ENCODE measurements at regions not wholly inside any gene's neighbourhood (a gene's known extent, or its start where the extent isn't known, plus 50 kb on each side); places are given as distances from the start of the nearest gene placed in this dataset.

DNA sequence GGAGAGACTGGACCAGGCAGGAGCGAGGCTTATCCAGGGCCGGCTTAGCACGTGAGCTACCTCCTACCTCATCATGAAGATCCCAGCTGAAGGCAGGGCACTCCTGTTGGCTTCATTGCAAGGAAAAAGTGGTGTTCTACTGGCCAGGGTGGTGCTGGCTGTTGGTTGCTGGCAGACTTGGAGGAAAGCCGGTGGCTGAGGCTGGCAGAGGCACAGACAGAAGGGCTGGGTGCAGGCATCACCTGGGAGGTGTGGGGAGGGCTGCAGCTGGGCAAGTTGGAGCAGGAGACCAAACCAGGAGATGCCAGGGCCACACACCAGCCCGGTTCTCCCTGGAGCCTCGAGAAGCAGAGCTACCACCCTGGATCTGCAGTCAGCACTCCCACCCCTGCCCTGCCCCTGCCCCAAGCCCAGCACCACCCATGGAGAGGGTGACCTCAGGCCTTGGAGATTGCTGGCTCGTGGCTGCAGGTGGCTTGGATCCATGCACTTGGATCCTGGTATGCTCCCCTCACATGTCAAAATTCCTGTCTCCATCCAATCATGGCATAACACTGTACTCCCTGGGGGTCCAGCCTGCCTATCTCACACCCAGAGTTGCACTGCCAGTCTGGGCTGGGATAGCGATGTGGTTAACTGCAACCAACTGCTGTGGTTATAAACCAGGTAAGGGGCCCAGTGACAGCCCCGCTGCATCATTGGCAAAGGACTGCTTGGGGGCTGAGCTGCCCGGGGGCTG, 49.7 kb downstream of the GLI2 start:
- DNase-seq: no peak

- no peak for DNase-seq
These were observed 50.6 kb downstream of the GLI2 start for GRCh38 chr2:120786038-120786960.

DNA sequence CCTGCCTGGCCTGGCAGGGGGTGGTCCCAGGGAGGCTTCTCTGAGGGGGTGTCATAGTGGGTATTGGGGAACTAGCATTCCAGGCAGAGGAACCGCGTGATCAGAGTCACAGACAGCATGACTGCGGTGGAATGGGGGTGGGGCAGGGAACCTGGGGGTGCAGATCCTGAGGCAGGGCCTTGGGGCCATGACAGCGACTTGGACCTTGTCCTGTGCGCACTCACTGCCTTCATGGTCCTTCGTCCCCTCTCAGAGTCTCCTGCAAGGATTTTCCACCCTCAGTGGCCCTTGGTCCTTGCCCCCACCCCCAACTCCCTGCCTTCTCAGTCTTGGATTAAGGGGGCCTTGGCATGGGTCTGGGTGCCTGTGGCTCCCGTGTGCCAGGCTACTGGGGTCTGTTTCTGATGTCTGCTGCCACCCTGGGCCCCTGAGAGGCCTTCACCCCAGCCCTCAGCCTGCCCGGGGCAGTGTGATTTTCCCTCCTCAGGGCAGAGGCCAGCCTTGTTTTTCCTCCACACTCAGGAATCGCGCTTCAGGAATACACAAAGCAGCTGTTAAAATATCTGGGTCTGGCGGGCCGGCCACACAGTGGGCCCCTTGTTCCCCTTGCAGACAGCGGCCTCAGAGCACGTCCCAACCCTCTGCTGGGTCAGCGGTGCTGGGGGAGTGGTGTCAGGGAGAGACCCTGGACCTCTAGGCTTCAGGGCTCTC, 51.6 kb downstream of the GLI2 start:
- no peak for DNase-seq

DNA sequence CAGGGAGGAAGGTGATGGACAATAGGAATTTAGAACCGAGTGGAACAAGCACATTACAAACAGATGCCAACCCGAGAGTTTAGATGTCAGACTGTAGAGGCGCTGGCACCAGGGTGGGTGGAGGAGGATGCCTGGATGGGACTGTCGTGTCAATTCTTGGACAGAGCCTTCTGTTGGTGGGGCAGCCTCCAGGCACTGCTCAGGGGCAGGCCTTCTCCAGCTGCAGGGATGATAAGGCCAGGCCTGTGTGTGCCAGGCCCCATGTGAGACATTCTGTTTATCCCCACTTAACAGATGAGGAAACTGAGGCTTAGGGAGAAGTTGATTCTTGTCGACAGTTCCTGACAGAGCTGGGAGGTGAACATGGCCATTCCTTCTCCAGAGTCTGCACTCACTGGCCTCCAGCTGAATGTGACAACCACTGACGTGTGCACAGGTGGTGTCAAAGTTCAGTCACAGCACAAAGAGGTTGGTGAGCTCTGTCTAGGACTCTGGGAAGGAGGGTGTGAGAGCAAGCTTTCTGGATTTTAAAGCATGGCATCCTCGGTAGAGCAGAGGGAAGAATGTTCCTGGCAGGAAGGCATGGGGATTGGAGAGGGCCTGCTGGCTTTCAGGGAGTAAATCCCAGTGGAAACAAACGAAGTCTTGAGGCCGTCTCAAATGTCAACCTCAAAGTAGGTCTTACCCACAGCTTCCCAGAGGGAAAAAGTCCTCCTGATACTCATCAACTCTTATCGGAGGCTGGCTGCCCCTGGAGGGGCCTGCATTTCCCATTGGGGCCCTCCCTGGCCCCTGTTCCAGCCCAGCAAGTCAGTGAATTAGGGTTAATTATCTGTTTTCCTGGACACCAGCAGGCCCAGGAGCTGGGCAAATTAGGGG, 52.4 kb downstream of the GLI2 start:
- DNase-seq: no peak

DNA sequence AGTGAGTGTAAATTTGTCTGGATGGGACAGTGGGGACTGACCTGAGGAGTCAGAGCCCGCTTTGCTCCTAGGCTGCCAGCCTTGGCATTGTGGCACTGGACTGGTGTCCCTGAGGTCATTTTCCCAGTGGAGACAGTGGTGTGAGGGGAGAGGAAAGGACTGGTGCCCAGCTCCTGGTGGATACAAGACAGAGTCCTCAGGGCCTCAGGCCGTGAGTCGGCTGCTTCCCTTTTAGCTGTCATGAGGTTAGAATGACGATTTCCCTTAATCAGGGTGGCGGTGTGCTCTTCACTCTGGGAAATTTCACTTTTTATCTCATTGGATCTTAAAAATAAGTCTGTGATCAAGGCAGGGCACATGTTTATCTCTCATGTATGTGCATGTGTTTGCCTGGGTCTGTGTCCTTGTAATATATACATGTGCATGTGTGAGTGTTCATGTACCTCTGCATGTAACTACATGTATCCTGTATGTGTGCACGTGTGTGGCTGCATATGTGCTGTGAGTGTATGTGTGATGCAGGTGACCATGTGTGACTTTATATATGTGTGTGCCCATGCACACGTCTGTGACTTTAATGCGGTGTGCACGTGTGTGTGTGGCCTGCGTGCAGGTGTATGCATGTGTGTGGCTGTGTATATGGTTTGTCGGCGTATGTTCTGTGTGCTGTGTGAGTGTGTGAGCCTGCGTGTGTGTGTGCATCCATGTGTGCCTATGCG, 55.7 kb downstream of the GLI2 start:
- no peak for DNase-seq

DNA sequence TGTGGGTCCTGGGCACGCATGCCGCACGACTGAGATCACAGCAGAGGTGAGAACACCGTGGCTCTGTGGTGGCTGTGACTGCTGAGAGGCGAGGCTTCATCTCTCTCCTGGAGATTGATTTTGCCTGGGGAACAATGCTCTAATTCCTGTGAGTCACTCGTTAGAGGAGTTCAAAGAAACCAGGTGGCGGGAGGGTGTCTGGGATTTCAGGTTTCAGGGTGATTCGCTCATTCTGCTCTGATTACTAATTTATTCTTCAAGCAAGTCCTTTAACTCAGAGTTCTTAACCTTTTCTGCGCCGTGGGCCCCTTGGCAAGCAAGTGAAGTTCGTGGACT, 56.3 kb downstream of the GLI2 start:
- no peak for DNase-seq

DNA sequence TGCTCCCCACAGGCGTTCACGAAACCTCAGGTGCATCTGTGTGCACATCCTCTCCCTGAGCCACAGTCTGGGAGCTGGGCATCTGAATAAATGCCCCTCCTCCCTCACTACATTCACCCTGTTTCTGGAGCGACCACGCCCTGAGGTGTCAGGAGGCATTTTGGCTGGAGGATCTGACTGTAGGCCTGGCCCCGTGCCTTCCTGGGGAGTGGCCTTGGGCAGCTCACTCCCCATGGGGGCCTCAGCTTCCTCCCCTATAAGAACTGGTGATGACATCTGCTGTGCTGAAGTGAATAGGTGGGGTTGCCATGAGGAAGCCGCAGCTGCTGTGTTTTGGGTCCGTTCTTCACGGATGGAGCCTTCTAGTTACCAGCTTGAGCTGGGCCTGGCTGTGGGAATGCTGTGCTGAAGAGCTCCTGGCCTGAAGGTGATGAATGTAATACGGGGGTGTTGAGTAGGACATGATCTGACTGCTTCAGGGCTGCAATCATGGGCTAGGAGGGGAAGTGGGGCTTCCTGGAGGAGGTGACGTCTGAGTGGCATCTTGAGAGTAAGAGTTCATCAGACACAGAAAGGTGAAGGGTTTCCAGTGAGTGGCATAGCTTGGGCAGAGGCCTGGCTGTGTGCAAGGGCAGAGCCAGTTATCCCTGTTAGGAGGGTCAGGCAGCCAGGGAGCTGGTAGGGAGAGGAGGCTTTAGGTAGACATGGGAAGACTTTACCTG, 58.2 kb downstream of the GLI2 start:
- DNase-seq: no peak

GRCh38 chr2:120794716-120795115, 59.0 kb downstream of the GLI2 start:
- no peak for DNase-seq

GRCh38 chr2:120796094-120796493, 60.4 kb downstream of the GLI2 start:
- DNase-seq: no peak

DNA sequence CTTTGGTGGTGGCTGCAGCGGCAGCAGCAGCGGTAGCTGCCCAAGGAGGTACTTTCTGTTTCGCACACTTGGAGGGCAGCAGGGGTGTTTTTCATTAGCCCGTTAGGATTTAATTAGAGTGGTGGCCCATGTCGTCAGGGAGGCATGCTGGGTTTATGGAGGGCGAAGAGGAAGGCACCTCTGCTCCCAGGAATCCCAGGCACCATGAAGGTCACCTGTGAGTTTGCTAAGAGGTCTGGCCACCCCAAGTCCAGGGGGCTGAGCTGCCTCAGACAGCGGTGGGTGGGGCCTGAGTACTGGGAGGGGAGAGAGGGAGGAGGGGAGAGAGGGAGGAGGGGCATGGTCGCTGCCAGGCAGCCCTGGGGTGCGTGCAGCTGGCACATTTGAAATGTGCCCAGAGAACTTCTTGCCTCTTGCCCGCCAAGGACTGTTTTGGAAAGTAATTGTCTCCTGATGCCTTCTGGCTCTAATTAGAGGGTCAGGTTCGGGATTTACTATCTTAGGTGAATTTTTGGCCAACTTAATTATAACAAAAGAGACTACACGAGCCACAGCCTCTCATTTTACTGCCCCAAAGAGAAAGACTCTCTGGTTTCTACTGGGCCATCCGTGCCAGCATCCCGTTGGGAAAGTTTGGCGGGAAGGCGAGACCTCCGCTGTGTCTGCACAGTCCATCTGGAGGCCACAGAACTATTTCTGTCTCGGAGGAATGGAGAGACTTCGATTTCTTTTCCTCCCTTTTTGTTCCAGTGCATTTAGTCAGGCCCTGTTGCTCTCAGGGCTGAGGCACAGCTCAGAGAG, 62.0 kb downstream of the GLI2 start:
- no peak for DNase-seq

- DNase-seq: no peak
These were observed 63.0 kb downstream of the GLI2 start for GRCh38 chr2:120798567-120799247.

DNA sequence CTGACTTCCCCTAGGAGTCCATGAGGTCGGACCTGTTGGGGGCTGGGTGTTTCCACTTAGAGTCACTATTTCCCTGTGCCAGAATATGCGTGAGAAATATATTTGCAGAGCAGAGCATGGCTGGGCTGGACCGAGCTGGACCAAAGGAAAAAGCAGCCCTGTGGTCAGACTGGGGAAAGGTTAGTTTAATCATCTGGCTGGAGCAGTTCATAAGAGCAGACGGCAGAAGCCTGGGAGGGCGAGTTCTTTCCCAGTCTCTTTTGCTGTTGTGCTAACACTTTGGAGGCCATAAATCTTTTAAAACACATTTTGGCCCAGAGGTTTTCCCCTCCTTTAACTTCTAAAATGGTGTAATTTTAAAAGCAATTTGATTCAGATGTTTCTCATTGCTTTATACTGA, 66.5 kb downstream of the GLI2 start:
- no peak for DNase-seq

GRCh38 chr2:120802867-120803484, 67.3 kb downstream of the GLI2 start:
- DNase-seq: no peak

- no peak for DNase-seq
These were observed 68.2 kb downstream of the GLI2 start for GRCh38 chr2:120803764-120804335.

DNA sequence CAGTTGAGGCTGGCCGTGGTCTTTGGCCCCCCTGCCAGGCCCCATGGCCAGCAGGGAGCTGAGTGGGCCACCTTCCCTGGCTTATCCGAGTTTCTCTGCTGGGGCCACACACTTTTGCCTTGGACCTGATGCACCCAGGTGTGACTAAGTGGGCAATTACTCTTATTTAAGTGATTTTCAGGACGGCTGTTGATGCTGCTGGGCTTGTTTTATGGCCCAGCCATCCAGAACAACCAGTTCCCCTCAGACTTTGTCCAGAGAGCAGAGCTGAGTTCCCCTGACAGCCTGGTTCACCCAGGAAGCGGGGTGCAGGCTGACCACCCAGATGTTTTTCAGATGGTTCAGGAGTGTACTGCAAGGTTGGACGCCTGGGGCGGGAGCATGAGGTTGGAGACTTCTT, 68.8 kb downstream of the GLI2 start:
- DNase-seq: no peak

GRCh38 chr2:120805011-120805410, 69.3 kb downstream of the GLI2 start:
- DNase-seq: no peak

- DNase-seq: no peak
These were observed 69.9 kb downstream of the GLI2 start for GRCh38 chr2:120805602-120806001.

- DNase-seq: no peak
These were observed 72.1 kb downstream of the GLI2 start for GRCh38 chr2:120807751-120808150.

DNA sequence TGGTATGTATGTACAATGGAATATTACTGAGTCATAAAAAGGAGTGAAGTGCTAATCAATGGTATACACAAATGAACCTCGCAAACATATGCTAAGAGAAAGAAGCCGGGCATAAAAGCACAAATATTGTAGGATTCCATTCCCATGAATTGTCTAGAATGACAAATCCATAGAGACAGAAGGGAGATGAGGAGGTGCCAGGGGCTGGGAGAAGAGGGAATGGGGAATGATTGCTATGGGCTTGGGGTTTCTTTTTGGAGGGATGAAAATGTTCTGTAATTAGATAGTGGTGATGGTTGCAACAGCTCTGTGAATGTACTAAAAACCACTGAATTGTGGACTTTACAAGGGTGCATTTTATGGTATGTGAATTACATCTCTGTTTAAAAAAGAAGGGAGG, 73.5 kb downstream of the GLI2 start:
- DNase-seq: no peak
